Cardiac muscle cell (in vitro differentiated cells and primary cell): ENCODE measurements at regions not wholly inside any gene's neighbourhood (a gene's known extent, or its start where the extent isn't known, plus 50 kb on each side); places are given as distances from the start of the nearest gene placed in this dataset.
"Not testable (repeated sequence)": the region's sequence is repeated elsewhere in the genome, so short reads cannot be mapped to it uniquely, and the experiment has no call there.

Experiments
- DNase-seq, 2 donors: peaks; one replicate each; pipeline versions ENCODE4 v3.0.0 to v3.0.0-alpha.2; 2010 to 2017; ENCODE audit warnings: low read depth in 1 of 2, low spot score in 1 of 2
- H3K27ac ChIP-seq: fragments of 200-600 bp; sonication (generic); 2 replicates; pipeline ENCODE4 v1.5.1; 2016
- H3K27me3 ChIP-seq: fragments of 200-600 bp; sonication (generic); 2 replicates; pipeline ENCODE4 v1.6.0; 2016; ENCODE audit warnings: control low read depth
- H3K36me3 ChIP-seq: fragments of 200-600 bp; sonication (generic); 2 replicates; pipeline ENCODE4 v1.5.1; 2016; ENCODE audit warnings: control low read depth
- H3K4me1 ChIP-seq: fragments of 200-600 bp; sonication (generic); 2 replicates; pipeline ENCODE4 v1.8.1; 2017; ENCODE audit warnings: low read depth, mild to moderate bottlenecking, mixed run types
- H3K4me3 ChIP-seq: fragments of 200-600 bp; sonication (generic); 2 replicates; pipeline ENCODE4 v1.5.1; 2016; ENCODE audit warnings: mild to moderate bottlenecking
- H3K9me3 ChIP-seq: fragments of 200-600 bp; sonication (generic); 2 replicates; pipeline ENCODE4 v1.5.1; 2017; ENCODE audit warnings: low read depth, mild to moderate bottlenecking, control low read depth
- TF ChIP-seq, protein P1 (sequence below): IDR thresholded peaks from 2 replicates; pipeline ENCODE4 v1.5.1; 2012; ENCODE audit warnings: low read depth, mild to moderate bottlenecking, low read length

DNA sequence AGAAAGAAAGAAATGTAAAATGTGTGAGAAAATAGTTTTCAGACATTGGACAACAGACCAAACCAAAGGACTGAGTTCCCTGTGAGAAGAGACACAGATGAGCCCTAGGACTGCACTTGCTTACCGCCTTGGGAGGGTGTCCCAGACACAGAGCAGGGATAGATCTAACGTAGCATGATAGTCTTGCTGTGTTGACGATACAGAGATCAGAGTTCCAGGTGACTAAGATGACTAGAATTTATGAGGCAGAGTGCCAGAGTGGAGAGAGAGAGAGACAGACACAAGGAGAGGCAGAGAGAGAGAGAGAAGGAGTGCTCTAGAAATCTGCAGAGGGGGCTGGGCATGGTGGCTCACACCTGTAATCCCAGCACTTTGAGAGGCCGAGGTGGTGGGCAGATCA lies 148.2 kb upstream of the LMNTD1 start:
- DNase-seq, result peak in 1 of 2 donors; percentile 74
- TF ChIP-seq, protein P1, sequence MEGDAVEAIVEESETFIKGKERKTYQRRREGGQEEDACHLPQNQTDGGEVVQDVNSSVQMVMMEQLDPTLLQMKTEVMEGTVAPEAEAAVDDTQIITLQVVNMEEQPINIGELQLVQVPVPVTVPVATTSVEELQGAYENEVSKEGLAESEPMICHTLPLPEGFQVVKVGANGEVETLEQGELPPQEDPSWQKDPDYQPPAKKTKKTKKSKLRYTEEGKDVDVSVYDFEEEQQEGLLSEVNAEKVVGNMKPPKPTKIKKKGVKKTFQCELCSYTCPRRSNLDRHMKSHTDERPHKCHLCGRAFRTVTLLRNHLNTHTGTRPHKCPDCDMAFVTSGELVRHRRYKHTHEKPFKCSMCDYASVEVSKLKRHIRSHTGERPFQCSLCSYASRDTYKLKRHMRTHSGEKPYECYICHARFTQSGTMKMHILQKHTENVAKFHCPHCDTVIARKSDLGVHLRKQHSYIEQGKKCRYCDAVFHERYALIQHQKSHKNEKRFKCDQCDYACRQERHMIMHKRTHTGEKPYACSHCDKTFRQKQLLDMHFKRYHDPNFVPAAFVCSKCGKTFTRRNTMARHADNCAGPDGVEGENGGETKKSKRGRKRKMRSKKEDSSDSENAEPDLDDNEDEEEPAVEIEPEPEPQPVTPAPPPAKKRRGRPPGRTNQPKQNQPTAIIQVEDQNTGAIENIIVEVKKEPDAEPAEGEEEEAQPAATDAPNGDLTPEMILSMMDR, result no peak
- Histone ChIP-seq H3K27me3 (no peaks in the 10 kb centered on the region), H3K4me1 (no peaks in the 10 kb centered on the region), H3K9me3 (no peaks in the 10 kb centered on the region), H3K36me3 (no peaks in the 10 kb centered on the region), H3K4me3 (no peak overlapping the region), H3K27ac (no peak overlapping the region)

DNA sequence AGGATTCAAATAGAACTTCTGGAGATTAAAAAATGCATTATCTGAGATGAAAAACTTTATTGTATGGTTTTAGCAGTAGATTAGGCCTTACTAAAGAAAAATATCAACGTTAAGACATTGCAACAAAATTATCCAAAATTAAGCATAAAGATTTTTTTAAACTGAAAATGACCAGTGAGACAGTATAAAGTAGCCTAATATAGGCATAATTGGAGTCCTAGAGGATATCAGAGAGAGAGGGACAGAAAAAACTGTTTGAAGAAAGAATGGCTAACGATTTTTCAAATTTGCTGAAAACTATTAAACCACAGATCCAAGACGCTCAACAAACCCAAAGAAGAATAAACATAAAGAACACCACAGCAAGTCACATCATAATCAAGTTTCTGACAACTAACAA lies 149.5 kb upstream of the LMNTD1 start:
- no peak for DNase-seq
- Histone ChIP-seq H3K27me3 (no peaks in the 10 kb centered on the region), H3K4me3 (no peak overlapping the region), H3K9me3 (no peaks in the 10 kb centered on the region), H3K27ac (no peak overlapping the region), H3K36me3 (no peaks in the 10 kb centered on the region), H3K4me1 (no peaks in the 10 kb centered on the region)
- TF ChIP-seq, protein P1, result no peak

DNA sequence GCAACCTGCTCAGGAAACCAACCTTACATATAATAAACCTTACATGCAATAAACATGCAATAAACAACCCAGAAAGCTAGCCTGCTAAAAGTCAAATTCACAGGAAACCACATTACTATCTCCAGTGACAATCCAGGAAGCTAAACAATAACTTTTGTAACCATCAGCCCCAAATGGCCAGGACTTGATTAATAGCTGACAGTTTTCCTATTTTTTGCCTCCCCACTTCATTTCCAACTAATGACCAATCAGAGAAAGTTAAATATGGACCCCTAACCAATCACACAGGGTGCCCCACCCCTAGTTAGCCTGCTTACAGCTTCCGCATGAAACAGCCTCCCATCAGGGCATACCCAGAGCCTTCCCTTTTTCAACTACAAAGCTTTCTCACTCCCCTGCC lies 152.2 kb upstream of the LMNTD1 start:
- no peak overlapping the region for H3K4me3 ChIP-seq
- TF ChIP-seq, protein P1, result no peak

DNA sequence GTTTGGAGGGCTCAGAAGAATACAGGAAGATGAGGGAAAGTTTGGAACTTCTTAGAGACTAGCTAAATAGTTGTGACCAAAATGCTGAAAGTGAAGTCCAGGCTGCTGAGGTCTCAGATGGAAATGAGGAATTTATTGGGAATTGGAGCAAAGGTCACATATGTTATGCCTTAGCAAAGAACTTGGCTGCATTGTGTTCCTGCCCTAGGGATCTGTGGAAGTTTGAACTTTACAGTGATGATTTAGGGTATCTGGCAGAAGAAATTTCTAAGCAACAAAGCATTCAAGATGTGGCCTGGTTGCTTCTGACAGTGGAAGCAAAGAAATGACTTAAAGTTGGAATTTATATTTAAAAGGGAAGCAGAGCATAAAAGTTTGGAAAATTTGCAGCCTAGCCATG lies 153.6 kb upstream of the LMNTD1 start:
- H3K4me1 ChIP-seq, H3K27me3 ChIP-seq, H3K27ac ChIP-seq, H3K9me3 ChIP-seq, H3K36me3 ChIP-seq, H3K4me3 ChIP-seq, DNase-seq: not testable (repeated sequence)

More for the DNA sequence above, 152.2 kb upstream of the LMNTD1 start:
- Histone ChIP-seq H3K27me3 (no peaks in the 10 kb centered on the region), H3K36me3 (no peaks in the 10 kb centered on the region), H3K9me3 (no peaks in the 10 kb centered on the region), H3K27ac (no peak overlapping the region), H3K4me1 (no peaks in the 10 kb centered on the region)
- DNase-seq, result no peak

DNA sequence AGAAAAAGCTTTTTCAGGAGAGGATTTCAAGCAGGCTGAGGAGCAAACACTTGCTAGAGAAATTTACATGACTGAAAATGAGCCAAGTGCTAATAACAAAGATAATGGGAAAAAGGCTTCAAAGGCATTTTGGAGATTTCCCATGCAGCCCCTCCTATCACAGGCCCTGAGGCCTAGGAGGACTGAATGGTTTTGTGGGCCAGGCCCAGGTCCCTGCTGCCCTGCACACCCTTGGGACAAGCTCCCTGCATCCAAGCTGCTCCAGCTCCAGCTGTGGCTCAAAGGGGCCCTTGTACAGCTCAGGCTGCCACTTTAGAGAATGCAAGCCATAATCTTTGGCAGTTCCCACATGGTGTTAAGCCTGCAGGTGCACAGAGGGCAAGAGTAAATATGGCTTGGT lies 154.0 kb upstream of the LMNTD1 start:
- Histone ChIP-seq H3K9me3 (no peaks in the 10 kb centered on the region), H3K27ac (no peak overlapping the region), H3K4me1 (no peaks in the 10 kb centered on the region), H3K27me3 (no peaks in the 10 kb centered on the region), H3K4me3 (no peak overlapping the region), H3K36me3 (no peaks in the 10 kb centered on the region)
- TF ChIP-seq, protein P1, result no peak
- DNase-seq, result no peak

DNA sequence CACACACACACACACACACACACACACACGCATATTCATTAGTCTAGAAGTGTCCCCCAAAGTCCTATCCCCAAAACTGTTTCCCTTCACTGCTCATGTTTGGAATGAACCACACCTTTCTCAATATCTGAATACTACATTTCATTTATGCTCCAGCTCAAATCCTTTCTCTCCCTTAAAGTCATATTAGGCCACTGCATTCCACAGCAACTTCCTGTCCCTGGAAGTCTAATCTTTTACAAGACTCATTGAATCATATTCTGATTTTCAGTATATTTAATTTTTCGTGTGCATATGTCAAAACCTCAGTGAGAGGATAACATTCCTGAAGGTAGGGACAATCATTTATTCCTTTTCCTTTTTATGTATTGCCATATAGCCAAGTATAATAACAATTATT lies 155.6 kb upstream of the LMNTD1 start:
- H3K27ac ChIP-seq, result no peak overlapping the region
- H3K4me3 ChIP-seq, result no peak overlapping the region
- H3K36me3 ChIP-seq, result no peaks in the 10 kb centered on the region
- no peaks in the 10 kb centered on the region for H3K9me3 ChIP-seq
- H3K4me1 ChIP-seq, result no peaks in the 10 kb centered on the region
- TF ChIP-seq, protein P1, result no peak
- H3K27me3 ChIP-seq, result no peaks in the 10 kb centered on the region
- peak in 1 of 2 donors; percentile 38 for DNase-seq
